Limb (tissue), 2 donors: ENCODE measurements at regions not wholly inside any gene's neighbourhood (a gene's known extent, or its start where the extent isn't known, plus 50 kb on each side); places are given as distances from the start of the nearest gene placed in this dataset.

Experiments
- DNase-seq, 2 donors: peaks; one replicate each; pipeline ENCODE4 v3.0.0-alpha.2; 2016; ENCODE audit errors: extremely low spot score in 2 of 2

GRCh38 chr4:122038896-122039295, 87.0 kb upstream of the TRPC3 start:
- no peak for DNase-seq

- DNase-seq, result no peak
These were observed 82.8 kb upstream of the TRPC3 start for GRCh38 chr4:122034619-122035018.

- DNase-seq, result no peak
These were observed 75.3 kb upstream of the TRPC3 start for GRCh38 chr4:122027203-122027602.

- DNase-seq, result no peak
These were observed 65.4 kb upstream of the TRPC3 start for GRCh38 chr4:122017296-122017695.

GRCh38 chr4:122015203-122015602, 63.3 kb upstream of the TRPC3 start:
- no peak for DNase-seq

- DNase-seq, result no peak
These were observed 60.9 kb upstream of the TRPC3 start for GRCh38 chr4:122012735-122013134.

GRCh38 chr4:122010610-122011009, 58.8 kb upstream of the TRPC3 start:
- DNase-seq, result no peak

GRCh38 chr4:122009524-122009923, 57.7 kb upstream of the TRPC3 start:
- no peak for DNase-seq

- DNase-seq, result no peak
These were observed 55.2 kb upstream of the TRPC3 start for GRCh38 chr4:122007016-122007415.

- DNase-seq, result peak in 1 of 2 donors; percentile 5
These were observed 53.4 kb upstream of the TRPC3 start for GRCh38 chr4:122005064-122005755.

GRCh38 chr4:122003335-122003734, 51.5 kb upstream of the TRPC3 start:
- no peak for DNase-seq
